H1 (cell line): ENCODE measurements at regions not wholly inside any gene's neighbourhood (a gene's known extent, or its start where the extent isn't known, plus 50 kb on each side); places are given as distances from the start of the nearest gene placed in this dataset.

ENCODE experiments used
- CTCF ChIA-PET: fragments of 300-600 bp; sonication (Branson Sonifier 250); formaldehyde crosslinking; loops from one replicate; lab custom pipeline; 2021; ENCODE audit not compliant: partially characterized antibody; lab: Charles Lee
- POLR2A ChIA-PET: fragments of 300-600 bp; sonication (Branson Sonifier 250); formaldehyde crosslinking; loops from one replicate; lab custom pipeline; 2021; ENCODE audit warnings: inconsistent platforms; ENCODE audit not compliant: partially characterized antibody; lab: Charles Lee
- DNase-seq, 2 experiments: peaks; one replicate each; pipeline versions ENCODE4 v3.0.0 to v3.0.0-alpha.2; 2010 to 2022; ENCODE audit warnings: low spot score in 2 of 2, low read depth in 1 of 2, mixed read lengths in 1 of 2
- FAIRE-seq: peaks from 2 replicates; lab custom pipeline; 2011; peaks lifted over from hg19 to GRCh38; lab: Jason Lieb, UNC
- H2AFZ ChIP-seq: 2 replicates; pipeline ENCODE4 v1.8.1; 2012; ENCODE audit warnings: low read length, inconsistent platforms
- H2AK5ac ChIP-seq: 2 replicates; pipeline ENCODE4 v1.6.1; 2013; ENCODE audit warnings: low read depth, low read length
- H2BK120ac ChIP-seq: replicated peaks from 2 replicates; pipeline ENCODE3; 2013; ENCODE audit warnings: low read depth, low read length, inconsistent platforms
- H2BK12ac ChIP-seq: 2 replicates; pipeline ENCODE4 v1.6.1; 2013; ENCODE audit warnings: low read depth, low read length
- H2BK15ac ChIP-seq: 2 replicates; pipeline ENCODE4 v1.6.1; 2013; ENCODE audit warnings: low read length
- H2BK20ac ChIP-seq: 2 replicates; pipeline ENCODE4 v1.6.1; 2013; ENCODE audit warnings: low read length
- H2BK5ac ChIP-seq: 2 replicates; pipeline ENCODE4 v1.6.1; 2013; ENCODE audit warnings: low read depth, low read length
- H3K14ac ChIP-seq: 2 replicates; pipeline ENCODE4 v1.6.1; 2013; ENCODE audit warnings: inconsistent platforms; ENCODE audit not compliant: insufficient read length
- H3K18ac ChIP-seq: 2 replicates; pipeline ENCODE4 v1.6.1; 2013; ENCODE audit warnings: low read length; ENCODE audit errors: extremely low read depth
- H3K23ac ChIP-seq: 2 replicates; pipeline ENCODE4 v1.6.1; 2013; ENCODE audit warnings: inconsistent platforms; ENCODE audit not compliant: insufficient read length
- H3K23me2 ChIP-seq: 2 replicates; pipeline ENCODE4 v1.6.1; 2013; ENCODE audit warnings: low read depth, low read length
- H3K27ac ChIP-seq: 2 replicates; pipeline ENCODE4 v1.6.1; 2011; ENCODE audit warnings: low read depth, low read length, inconsistent platforms
- H3K27me3 ChIP-seq, 4 experiments: replicated peaks in 1 of 4; 1 replicate in 1 of 4; 2 replicates in 3 of 4; pipeline versions ENCODE4 v1.6.1 to v1.8.1; 2011 to 2013; ENCODE audit warnings: low read length in 3 of 4, mild to moderate bottlenecking in 3 of 4, inconsistent platforms in 2 of 4, mixed read lengths in 2 of 4, moderate library complexity in 1 of 4; ENCODE audit not compliant: control insufficient read depth in 3 of 4, insufficient read depth in 3 of 4; ENCODE audit errors: extremely low read depth in 1 of 4
- H3K36me3 ChIP-seq, 4 experiments: 2 replicates each; pipeline versions ENCODE4 v1.6.1 to v1.8.1; 2011 to 2013; ENCODE audit warnings: mild to moderate bottlenecking in 4 of 4, low read length in 3 of 4, moderate library complexity in 2 of 4, control low read depth in 1 of 4, inconsistent platforms in 1 of 4; ENCODE audit not compliant: insufficient read depth in 4 of 4, control insufficient read depth in 2 of 4
- H3K4ac ChIP-seq: replicated peaks from 2 replicates; pipeline ENCODE3; 2013; ENCODE audit warnings: low read length, low read depth, mixed read lengths, inconsistent platforms; ENCODE audit not compliant: insufficient read length
- H3K4me1 ChIP-seq, 4 experiments: replicated peaks in 1 of 4; 1 replicate in 1 of 4; 2 replicates in 3 of 4; pipeline versions ENCODE4 v1.6.1 to v1.8.1; 2011 to 2013; ENCODE audit warnings: low read length in 3 of 4, inconsistent platforms in 2 of 4, mixed read lengths in 1 of 4; ENCODE audit not compliant: insufficient read depth in 4 of 4, control insufficient read depth in 3 of 4
- H3K4me2 ChIP-seq, 2 experiments: 2 replicates each; pipeline versions ENCODE4 v1.6.1 to v1.8.1; 2011 to 2013; ENCODE audit warnings: low read depth in 2 of 2, low read length in 2 of 2, control low read depth in 1 of 2, inconsistent platforms in 1 of 2, mild to moderate bottlenecking in 1 of 2; ENCODE audit not compliant: insufficient read depth in 1 of 2
- H3K4me3 ChIP-seq, 4 experiments: fragments of 200-600, 300-600 bp in 1 of 4; sonication (generic), shearing (Covaris generic), sonication (Bioruptor Twin) in 1 of 4; 2 replicates each; pipeline versions ENCODE4 v1.5.1 to v1.8.1; 2011 to 2016; ENCODE audit warnings: low read length in 4 of 4, low read depth in 3 of 4, control low read depth in 2 of 4, inconsistent platforms in 2 of 4, mild to moderate bottlenecking in 2 of 4, mixed read lengths in 1 of 4, moderate library complexity in 1 of 4; ENCODE audit not compliant: insufficient read depth in 2 of 4; ENCODE audit errors: extremely low read depth in 1 of 4
- H3K56ac ChIP-seq: replicated peaks from 2 replicates; pipeline ENCODE3; 2013; ENCODE audit warnings: low read depth, mild to moderate bottlenecking, mixed read lengths, low read length, inconsistent platforms; ENCODE audit not compliant: insufficient read length
- H3K79me1 ChIP-seq: 2 replicates; pipeline ENCODE4 v1.6.1; 2013; ENCODE audit warnings: low read depth, low read length, control low read depth
- H3K79me2 ChIP-seq, 2 experiments: 2 replicates each; pipeline versions ENCODE4 v1.6.1 to v1.8.1; 2012 to 2013; ENCODE audit warnings: low read length in 2 of 2, mild to moderate bottlenecking in 2 of 2, inconsistent platforms in 1 of 2; ENCODE audit not compliant: insufficient read depth in 2 of 2, control insufficient read depth in 1 of 2
- H3K9ac ChIP-seq, 4 experiments: replicated peaks in 1 of 4; 1 replicate in 1 of 4; 2 replicates in 3 of 4; pipeline versions ENCODE4 v1.6.1 to v1.8.1; 2011 to 2013; ENCODE audit warnings: low read depth in 3 of 4, low read length in 3 of 4, control low read depth in 2 of 4, mild to moderate bottlenecking in 2 of 4, moderate library complexity in 2 of 4, inconsistent platforms in 1 of 4; ENCODE audit errors: extremely low read depth in 1 of 4
- H3K9me3 ChIP-seq, 2 experiments: 2 replicates each; pipeline versions ENCODE4 v1.6.1 to v1.8.1; 2012 to 2013; ENCODE audit warnings: mild to moderate bottlenecking in 2 of 2, moderate library complexity in 2 of 2, control low read depth in 1 of 2, inconsistent platforms in 1 of 2, low read depth in 1 of 2, low read length in 1 of 2, mixed read lengths in 1 of 2; ENCODE audit not compliant: insufficient read depth in 2 of 2
- H4K20me1 ChIP-seq, 2 experiments: replicated peaks in 1 of 2; 2 replicates each; pipeline versions ENCODE3 to v1.8.1; 2011 to 2013; ENCODE audit warnings: inconsistent platforms in 2 of 2, low read length in 2 of 2, mild to moderate bottlenecking in 1 of 2; ENCODE audit not compliant: insufficient read depth in 2 of 2, control insufficient read depth in 1 of 2
- H4K5ac ChIP-seq: 2 replicates; pipeline ENCODE4 v1.6.1; 2013; ENCODE audit warnings: low read length, low read depth, mixed read lengths, inconsistent platforms; ENCODE audit not compliant: insufficient read length
- H4K8ac ChIP-seq: 2 replicates; pipeline ENCODE4 v1.8.0; 2013; ENCODE audit warnings: mild to moderate bottlenecking, moderate library complexity, low read length, inconsistent platforms; ENCODE audit not compliant: insufficient read depth; ENCODE audit errors: extremely low read depth
- H4K91ac ChIP-seq: replicated peaks from 2 replicates; pipeline ENCODE3; 2013; ENCODE audit warnings: low read length, mixed read lengths, inconsistent platforms; ENCODE audit not compliant: insufficient read length
- CHD2 ChIP-seq: IDR thresholded peaks from 2 replicates; pipeline ENCODE4 v1.6.1; 2012; ENCODE audit warnings: low read length, improper control_type of control experiment
- POLR2AphosphoS5 ChIP-seq: IDR thresholded peaks from 2 replicates; pipeline ENCODE4 v1.6.1; 2011; ENCODE audit warnings: low read depth, low read length
- SIRT6 ChIP-seq: IDR thresholded peaks from one replicate; pipeline ENCODE4 v1.7.1; 2012; ENCODE audit warnings: low read length, inconsistent platforms
- SUZ12 ChIP-seq: fragments of 200-600 bp; sonication (generic); IDR thresholded peaks from 2 replicates; pipeline ENCODE4 v1.6.1; 2012; ENCODE audit warnings: mild to moderate bottlenecking, inconsistent platforms, low read length, moderate library complexity, mixed read lengths
- WGBS, 2 experiments: shearing (Covaris generic) in 1 of 2; methylation state at CpG; one replicate each; pipeline versions ENCODE4 v1.1.6 to v1.1.7; 2013 to 2015; ENCODE audit warnings: low lambda C conversion rate in 2 of 2, mixed read lengths in 2 of 2, inconsistent platforms in 1 of 2, low coverage in 1 of 2, missing lambda C conversion rate in 1 of 2; ENCODE audit not compliant: insufficient replicate concordance in 2 of 2, insufficient coverage in 1 of 2, insufficient read length in 1 of 2; ENCODE audit errors: extremely low coverage in 1 of 2, missing lambda C conversion rate in 1 of 2; 5-methylcytosine and 5-hydroxymethylcytosine counted together

DNA sequence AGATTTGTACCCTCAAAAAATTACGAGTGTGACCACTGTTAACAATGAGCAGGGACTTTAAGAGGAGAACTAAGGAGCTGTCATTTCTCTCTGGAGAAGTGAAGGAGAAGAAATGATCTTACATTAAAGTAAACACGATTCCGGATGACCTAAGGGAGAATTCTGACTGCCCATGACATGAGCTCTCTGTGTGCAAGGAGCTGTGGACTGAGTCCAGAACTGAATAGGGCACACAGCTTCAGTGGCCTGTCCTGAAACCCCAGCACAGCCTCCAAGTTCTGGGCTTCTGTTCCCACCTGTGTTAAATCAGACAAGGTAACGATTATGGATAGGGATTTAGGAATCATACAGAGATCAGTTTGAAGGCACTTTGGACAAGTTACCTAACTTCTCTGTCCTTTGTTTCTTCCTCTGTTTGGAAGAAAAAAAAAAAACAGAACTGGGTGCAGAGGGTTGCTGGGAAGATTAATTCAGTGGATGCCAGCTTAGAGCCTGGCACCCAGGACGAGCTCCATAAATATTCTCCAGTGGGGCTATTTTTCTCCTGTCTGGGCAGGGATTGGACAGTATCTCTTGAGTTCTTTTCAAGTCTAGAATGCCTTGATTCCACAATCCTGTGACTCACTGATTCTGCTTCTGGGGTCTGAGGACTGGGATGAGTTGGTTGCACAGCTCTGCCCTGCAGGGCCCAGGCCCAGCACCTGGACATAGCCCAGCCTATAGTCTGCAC, 65.7 kb downstream of the MRPL14 start:
- POLR2A ChIA-PET = interaction anchor here (0.6 to 3.7 kb wide), 3 partner anchors 9 to 321 kb away, joined by 3 to 16 read pairs (median 4); no protein-coding TSS in a partner anchor
- FAIRE-seq = no peak
- no peak for DNase-seq

More for the DNA sequence above, 65.7 kb downstream of the MRPL14 start:
- no peak for TF ChIP-seq CHD2
- no peak for TF ChIP-seq SIRT6
- no peak for TF ChIP-seq POLR2AphosphoS5
- TF ChIP-seq SUZ12 = no peak
- TF ChIP-seq, all 59 proteins: peak for 0
- WGBS, 2 experiments = 87% methylated on average over 5 of the region's 5 CpGs; no CpG with 5 or more reads in 1 of the 2 experiments
- Histone ChIP-seq H3K79me2 (no peaks in the 10 kb centered on the region), H3K14ac (no peak overlapping the region), H3K23me2 (no peaks in the 10 kb centered on the region), H4K5ac (no peak overlapping the region), H3K27me3 (no peaks in the 10 kb centered on the region; a peak in 1 of 7 replicates), H2BK20ac (no peak overlapping the region), H2AFZ (no peak overlapping the region), H3K9ac (no peak overlapping the region), H4K20me1 (no peaks in the 10 kb centered on the region), H3K4me2 (no peak overlapping the region), H2BK120ac (no peak overlapping the region), H2BK12ac (no peak overlapping the region), H3K56ac (no peak overlapping the region), H3K23ac (no peak overlapping the region), H2BK15ac (0 out of 2 replicates have a peak overlapping the region, but pooled peaks have one; percentile 61), H3K79me1 (no peaks in the 10 kb centered on the region), H3K27ac (no peak overlapping the region), H3K4me3 (no peak overlapping the region), H3K18ac (no peak overlapping the region), H2AK5ac (peak overlapping the region; percentile 75; the same call in 1 of the 2 replicates), H3K36me3 (no peaks in the 10 kb centered on the region), H3K4ac (no peak overlapping the region), H4K91ac (peak overlapping the region; percentile 80), H3K9me3 (no peaks in the 10 kb centered on the region), H4K8ac (no peak overlapping the region), H2BK5ac (0 out of 2 replicates have a peak overlapping the region, but pooled peaks have one; percentile 75), H3K4me1 (peaks cover 0 to 4% (median 0%) of the 10 kb centered on the region in 4 experiments; a peak in 3 of 7 replicates)
- CTCF ChIA-PET = interaction anchor here (0.7 to 23.4 kb wide), 31 partner anchors 11 to 405 kb away, joined by 3 to 331 read pairs (median 4); partner anchors contain the start of gene VEGFA
